ENCODE measurements at regions not wholly inside any gene's neighbourhood (a gene's known extent, or its start where the extent isn't known, plus 50 kb on each side); places are given as distances from the start of the nearest gene placed in this dataset.
"Not testable (repeated sequence)": the region's sequence is repeated elsewhere in the genome, so short reads cannot be mapped to it uniquely, and the experiment has no call there.

GRCh38 chr10:4274671-4275070, 489.7 kb upstream of the KLF6 start:
- not testable (repeated sequence) for H3K9me3 ChIP-seq (ENCODE audit: control insufficient read depth, insufficient read depth, low read length); H3K27me3 ChIP-seq (ENCODE audit: control insufficient read depth, insufficient read depth, low read length); H3K27ac ChIP-seq (ENCODE audit: low read depth, low read length); H3K4me1 ChIP-seq (ENCODE audit: control insufficient read depth, insufficient read depth, low read length); DNase-seq (ENCODE audit: low read depth in 4 of 6, low spot score in 6 of 6); H3K36me3 ChIP-seq (ENCODE audit: control insufficient read depth, insufficient read depth, low read length); H3K4me3 ChIP-seq (ENCODE audit: low read depth, low read length)

- Histone ChIP-seq H3K27ac (ENCODE audit: low read depth, low read length) (no peak overlapping the region), H3K27me3 (ENCODE audit: control insufficient read depth, insufficient read depth, low read length) (no peaks in the 10 kb centered on the region)
- no peak for DNase-seq (ENCODE audit: low read depth in 4 of 6, low spot score in 6 of 6)
These were observed 486.2 kb upstream of the KLF6 start for GRCh38 chr10:4271193-4271592.

GRCh38 chr10:4270116-4270515, 485.1 kb upstream of the KLF6 start:
- no peak overlapping the region for H3K4me3 ChIP-seq (ENCODE audit: low read depth, low read length)
- H3K36me3 ChIP-seq (ENCODE audit: control insufficient read depth, insufficient read depth, low read length) = no peaks in the 10 kb centered on the region
- no peak overlapping the region for H3K27ac ChIP-seq (ENCODE audit: low read depth, low read length)
- DNase-seq (ENCODE audit: low read depth in 4 of 6, low spot score in 6 of 6) = no peak
- H3K9me3 ChIP-seq (ENCODE audit: control insufficient read depth, insufficient read depth, low read length) = no peaks in the 10 kb centered on the region
- H3K4me1 ChIP-seq (ENCODE audit: control insufficient read depth, insufficient read depth, low read length) = no peaks in the 10 kb centered on the region
- 70% methylated on average over 4 of the region's 4 CpGs for WGBS (ENCODE audit: insufficient coverage)
- no peaks in the 10 kb centered on the region for H3K27me3 ChIP-seq (ENCODE audit: control insufficient read depth, insufficient read depth, low read length)

More at GRCh38 chr10:4271193-4271592, 486.2 kb upstream of the KLF6 start:
- no peaks in the 10 kb centered on the region for H3K9me3 ChIP-seq (ENCODE audit: control insufficient read depth, insufficient read depth, low read length)
- no peaks in the 10 kb centered on the region for H3K36me3 ChIP-seq (ENCODE audit: control insufficient read depth, insufficient read depth, low read length)
- H3K4me3 ChIP-seq (ENCODE audit: low read depth, low read length) = no peak overlapping the region
- no peaks in the 10 kb centered on the region for H3K4me1 ChIP-seq (ENCODE audit: control insufficient read depth, insufficient read depth, low read length)
- WGBS (ENCODE audit: insufficient coverage) = 95% methylated on average over 3 of the region's 7 CpGs

GRCh38 chr10:4268490-4268889, 483.5 kb upstream of the KLF6 start:
- 100% methylated on average over 2 of the region's 6 CpGs for WGBS (ENCODE audit: insufficient coverage)
- not testable (repeated sequence) for H3K27me3 ChIP-seq (ENCODE audit: control insufficient read depth, insufficient read depth, low read length); H3K27ac ChIP-seq (ENCODE audit: low read depth, low read length); H3K4me3 ChIP-seq (ENCODE audit: low read depth, low read length); H3K4me1 ChIP-seq (ENCODE audit: control insufficient read depth, insufficient read depth, low read length); DNase-seq (ENCODE audit: low read depth in 4 of 6, low spot score in 6 of 6); H3K9me3 ChIP-seq (ENCODE audit: control insufficient read depth, insufficient read depth, low read length); H3K36me3 ChIP-seq (ENCODE audit: control insufficient read depth, insufficient read depth, low read length)

GRCh38 chr10:4267086-4267773, 482.2 kb upstream of the KLF6 start:
- H3K36me3 ChIP-seq (ENCODE audit: control insufficient read depth, insufficient read depth, low read length) = no peaks in the 10 kb centered on the region
- 50% methylated on average over 1 of the region's 8 CpGs for WGBS (ENCODE audit: insufficient coverage)
- H3K27ac ChIP-seq (ENCODE audit: low read depth, low read length) = no peak overlapping the region
- DNase-seq (ENCODE audit: low read depth in 4 of 6, low spot score in 6 of 6) = peak in 1 of 6 donors; percentile 64
- H3K4me3 ChIP-seq (ENCODE audit: low read depth, low read length) = no peak overlapping the region
- no peaks in the 10 kb centered on the region for H3K9me3 ChIP-seq (ENCODE audit: control insufficient read depth, insufficient read depth, low read length)
- H3K4me1 ChIP-seq (ENCODE audit: control insufficient read depth, insufficient read depth, low read length) = peaks cover 6% of the 10 kb centered on the region
- no peaks in the 10 kb centered on the region for H3K27me3 ChIP-seq (ENCODE audit: control insufficient read depth, insufficient read depth, low read length)

GRCh38 chr10:4266416-4267085, 481.5 kb upstream of the KLF6 start:
- Histone ChIP-seq H3K27me3 (ENCODE audit: control insufficient read depth, insufficient read depth, low read length) (no peaks in the 10 kb centered on the region), H3K9me3 (ENCODE audit: control insufficient read depth, insufficient read depth, low read length) (no peaks in the 10 kb centered on the region), H3K27ac (ENCODE audit: low read depth, low read length) (no peak overlapping the region), H3K4me3 (ENCODE audit: low read depth, low read length) (no peak overlapping the region), H3K36me3 (ENCODE audit: control insufficient read depth, insufficient read depth, low read length) (no peaks in the 10 kb centered on the region), H3K4me1 (ENCODE audit: control insufficient read depth, insufficient read depth, low read length) (peaks cover 6% of the 10 kb centered on the region)
- WGBS (ENCODE audit: insufficient coverage) = 57% methylated on average over 3 of the region's 4 CpGs
- peak in 2 of 6 donors; percentile 32 to 38 for DNase-seq (ENCODE audit: low read depth in 4 of 6, low spot score in 6 of 6)

GRCh38 chr10:4265964-4266363, 481.0 kb upstream of the KLF6 start:
- 86% methylated on average over 1 of the region's 3 CpGs for WGBS (ENCODE audit: insufficient coverage)
- Histone ChIP-seq H3K4me3 (ENCODE audit: low read depth, low read length) (no peak overlapping the region), H3K27ac (ENCODE audit: low read depth, low read length) (no peak overlapping the region), H3K9me3 (ENCODE audit: control insufficient read depth, insufficient read depth, low read length) (no peaks in the 10 kb centered on the region), H3K4me1 (ENCODE audit: control insufficient read depth, insufficient read depth, low read length) (peaks cover 6% of the 10 kb centered on the region), H3K27me3 (ENCODE audit: control insufficient read depth, insufficient read depth, low read length) (no peaks in the 10 kb centered on the region), H3K36me3 (ENCODE audit: control insufficient read depth, insufficient read depth, low read length) (no peaks in the 10 kb centered on the region)
- DNase-seq (ENCODE audit: low read depth in 4 of 6, low spot score in 6 of 6) = no peak

- 60% methylated on average over 5 of the region's 8 CpGs for WGBS (ENCODE audit: insufficient coverage)
- DNase-seq (ENCODE audit: low read depth in 4 of 6, low spot score in 6 of 6) = no peak
- H3K27me3 ChIP-seq (ENCODE audit: control insufficient read depth, insufficient read depth, low read length) = no peaks in the 10 kb centered on the region
These were observed 479.3 kb upstream of the KLF6 start for GRCh38 chr10:4264209-4264865.

GRCh38 chr10:4263601-4263921, 478.6 kb upstream of the KLF6 start:
- Histone ChIP-seq H3K4me1 (ENCODE audit: control insufficient read depth, insufficient read depth, low read length) (peaks cover 6% of the 10 kb centered on the region), H3K4me3 (ENCODE audit: low read depth, low read length) (no peak overlapping the region), H3K9me3 (ENCODE audit: control insufficient read depth, insufficient read depth, low read length) (no peaks in the 10 kb centered on the region), H3K27me3 (ENCODE audit: control insufficient read depth, insufficient read depth, low read length) (no peaks in the 10 kb centered on the region), H3K27ac (ENCODE audit: low read depth, low read length) (no peak overlapping the region), H3K36me3 (ENCODE audit: control insufficient read depth, insufficient read depth, low read length) (no peaks in the 10 kb centered on the region)
- no peak for DNase-seq (ENCODE audit: low read depth in 4 of 6, low spot score in 6 of 6)
- 62% methylated on average over 3 of the region's 3 CpGs for WGBS (ENCODE audit: insufficient coverage)

More at GRCh38 chr10:4264209-4264865, 479.3 kb upstream of the KLF6 start:
- no peaks in the 10 kb centered on the region for H3K36me3 ChIP-seq (ENCODE audit: control insufficient read depth, insufficient read depth, low read length)
- H3K4me1 ChIP-seq (ENCODE audit: control insufficient read depth, insufficient read depth, low read length) = peaks cover 6% of the 10 kb centered on the region
- H3K4me3 ChIP-seq (ENCODE audit: low read depth, low read length) = no peak overlapping the region
- no peaks in the 10 kb centered on the region for H3K9me3 ChIP-seq (ENCODE audit: control insufficient read depth, insufficient read depth, low read length)
- H3K27ac ChIP-seq (ENCODE audit: low read depth, low read length) = no peak overlapping the region
